Activated T-cell treated with anti-CD3 and anti-CD28 coated beads, Interleukin-2, amount 50 U/mL, for 48 hours (primary cell): ENCODE measurements at regions not wholly inside any gene's neighbourhood (a gene's known extent, or its start where the extent isn't known, plus 50 kb on each side); places are given as distances from the start of the nearest gene placed in this dataset.

ENCODE experiments used
- DNase-seq, 2 experiments: peaks; one replicate each; pipeline ENCODE4 v3.0.0-alpha.2; 2020

- DNase-seq, result no peak
Measured at GRCh38 chr5:74174366-74174765, 466.2 kb downstream of the ENC1 start.

- DNase-seq, result no peak
Measured at GRCh38 chr5:74173665-74174064, 466.9 kb downstream of the ENC1 start.

GRCh38 chr5:74173241-74173640 lies 467.3 kb downstream of the ENC1 start:
- DNase-seq, result no peak

- DNase-seq, result no peak
Measured at GRCh38 chr5:74169701-74170100, 470.8 kb downstream of the ENC1 start.

- no peak for DNase-seq
Measured at GRCh38 chr5:74167930-74168315, 472.6 kb downstream of the ENC1 start.

GRCh38 chr5:74167206-74167929 lies 473.2 kb downstream of the ENC1 start:
- DNase-seq, result no peak

GRCh38 chr5:74166064-74166463 lies 474.5 kb downstream of the ENC1 start:
- DNase-seq, result no peak

- DNase-seq, result no peak
Measured at GRCh38 chr5:74164725-74165235, 475.7 kb downstream of the ENC1 start.

- no peak for DNase-seq
Measured at GRCh38 chr5:74162524-74162923, 478.0 kb downstream of the ENC1 start.

GRCh38 chr5:74161170-74161569 lies 479.4 kb downstream of the ENC1 start:
- DNase-seq, result no peak

GRCh38 chr5:74156728-74157383 lies 483.7 kb downstream of the ENC1 start:
- DNase-seq, result no peak

GRCh38 chr5:74155501-74155900 lies 485.0 kb downstream of the ENC1 start:
- DNase-seq, result no peak

GRCh38 chr5:74154526-74154925 lies 486.0 kb downstream of the ENC1 start:
- no peak for DNase-seq

- no peak for DNase-seq
Measured at GRCh38 chr5:74153255-74153790, 487.2 kb downstream of the ENC1 start.

- no peak for DNase-seq
Measured at GRCh38 chr5:74152625-74153254, 487.8 kb downstream of the ENC1 start.

- no peak for DNase-seq
Measured at GRCh38 chr5:74152136-74152535, 488.4 kb downstream of the ENC1 start.

GRCh38 chr5:74149395-74149794 lies 491.1 kb downstream of the ENC1 start:
- DNase-seq, result no peak

GRCh38 chr5:74148321-74148720 lies 492.2 kb downstream of the ENC1 start:
- DNase-seq, result no peak

GRCh38 chr5:74146796-74147195 lies 493.7 kb downstream of the ENC1 start:
- no peak for DNase-seq

GRCh38 chr5:74145951-74146350 lies 494.6 kb downstream of the ENC1 start:
- no peak for DNase-seq

- DNase-seq, result no peak
Measured at GRCh38 chr5:74143721-74144330, 496.7 kb downstream of the ENC1 start.

- no peak for DNase-seq
Measured at GRCh38 chr5:74143151-74143550, 497.4 kb downstream of the ENC1 start.

- no peak for DNase-seq
Measured at GRCh38 chr5:74141053-74141452, 499.5 kb downstream of the ENC1 start.
